ENCODE measurements at regions not wholly inside any gene's neighbourhood (a gene's known extent, or its start where the extent isn't known, plus 50 kb on each side); places are given as distances from the start of the nearest gene placed in this dataset.

DNA sequence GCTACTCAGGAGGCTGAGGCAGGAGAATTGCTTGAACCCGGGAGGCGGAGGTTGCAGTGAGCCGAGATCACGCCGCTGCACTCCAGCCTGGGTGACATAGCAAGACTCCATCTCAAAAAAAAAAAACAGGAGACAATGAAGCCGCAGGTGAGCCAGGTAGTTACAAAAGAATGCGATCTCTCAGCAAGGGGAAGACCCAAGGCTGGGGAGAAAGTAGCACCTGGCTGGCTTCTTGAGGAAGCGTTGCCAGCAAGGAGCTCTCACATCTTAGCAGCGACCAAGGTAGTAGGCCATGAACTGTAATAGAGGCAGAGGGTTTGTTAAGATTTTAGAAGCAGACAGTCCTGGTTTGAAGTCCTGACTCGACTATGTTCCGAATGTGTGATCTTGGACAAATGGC lies 175.0 kb downstream of the AIPL1 start:
- no peak for FAIRE-seq
- no peak overlapping the region for H3K9ac ChIP-seq (replicated peaks; ENCODE audit: extremely low read depth, insufficient read depth, low read length)
- intact Hi-C loops (cut with micrococcal nuclease) = no loop called here
- no peaks in the 10 kb centered on the region for H3K36me3 ChIP-seq (ENCODE audit: control insufficient read depth in 2 of 2, extremely low read depth in 1 of 2, insufficient read depth in 2 of 2, low read length in 2 of 2)
- H3K9me3 ChIP-seq (replicated peaks; ENCODE audit: control insufficient read depth, insufficient read depth, low read length) = no peaks in the 10 kb centered on the region
- POLR2A ChIA-PET = no interaction called here
- BruUV-seq (replicated peaks) = no TSS peak
- H3K4me2 ChIP-seq (ENCODE audit: insufficient read depth, low read length) = no peak overlapping the region
- H4K20me1 ChIP-seq (replicated peaks; ENCODE audit: control insufficient read depth, extremely low read depth, insufficient read depth, low read length) = no peaks in the 10 kb centered on the region
- no peaks in the 10 kb centered on the region for H3K79me2 ChIP-seq (ENCODE audit: control insufficient read depth, insufficient read depth, low read length)
- no peak overlapping the region for H3K27ac ChIP-seq (ENCODE audit: insufficient read depth, low read depth, low read length)
- no peak for DNase-seq (ENCODE audit: low read depth, low spot score)
- no peak overlapping the region for H2AFZ ChIP-seq (ENCODE audit: low read depth, low read length)
- peaks cover 0 to 3% of the 10 kb centered on the region in 2 experiments for H3K27me3 ChIP-seq (ENCODE audit: control insufficient read depth in 2 of 2, insufficient read depth in 2 of 2, low read length in 2 of 2)
- H3K9me1 ChIP-seq (replicated peaks; ENCODE audit: control insufficient read depth, extremely low read depth, insufficient read depth, low read length) = no peaks in the 10 kb centered on the region
- H3K4me3 ChIP-seq (replicated peaks in 1 of 3; ENCODE audit: insufficient read depth in 1 of 3, low read depth in 1 of 3, low read length in 3 of 3) = no peak overlapping the region
- dilution Hi-C loops (cut with MboI; ENCODE audit: extremely low pct_ligation_motif_present, low sequenced_read_pairs) = no loop called here
- TF ChIP-seq EZH2 (IDR thresholded peaks at IDR 0.05; ENCODE audit: borderline replicate concordance, low read depth, low read length, severe bottlenecking) (no peak), POLR2AphosphoS5 (IDR thresholded peaks at IDR 0.05; ENCODE audit: insufficient read depth, low read depth, low read length) (no peak), FOS (IDR thresholded peaks at IDR 0.05; ENCODE audit: borderline replicate concordance, insufficient read depth, low read length) (no peak)
- CTCF ChIA-PET = no interaction called here
- H3K4me1 ChIP-seq (ENCODE audit: control insufficient read depth, extremely low read depth, insufficient read depth, low read length) = peaks cover 19% of the 10 kb centered on the region

DNA sequence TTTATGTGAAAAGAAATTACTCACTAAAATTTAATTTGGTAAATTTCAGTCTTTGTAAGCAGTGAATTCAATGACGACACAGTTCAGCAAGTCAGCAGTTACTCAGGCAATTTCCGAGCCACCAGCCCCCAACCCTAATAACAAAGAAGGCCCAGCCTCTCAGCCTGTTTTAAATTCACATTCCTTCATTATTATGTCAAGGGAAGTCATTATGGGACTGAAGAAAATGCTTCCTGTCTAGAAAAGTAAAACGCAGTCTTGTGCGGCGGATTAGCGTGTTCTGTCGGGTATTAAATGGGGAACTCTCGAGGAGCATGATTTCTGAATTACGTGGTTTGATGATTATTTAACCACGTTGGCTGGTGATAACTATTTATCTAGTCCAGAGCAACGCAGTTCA lies 177.6 kb downstream of the AIPL1 start:
- Histone ChIP-seq H3K27ac (ENCODE audit: insufficient read depth, low read depth, low read length) (peak overlapping the region; percentile 100), H3K9me1 (replicated peaks; ENCODE audit: control insufficient read depth, extremely low read depth, insufficient read depth, low read length) (no peaks in the 10 kb centered on the region), H3K36me3 (ENCODE audit: control insufficient read depth in 2 of 2, extremely low read depth in 1 of 2, insufficient read depth in 2 of 2, low read length in 2 of 2) (no peaks in the 10 kb centered on the region), H3K4me3 (replicated peaks in 1 of 3; ENCODE audit: insufficient read depth in 1 of 3, low read depth in 1 of 3, low read length in 3 of 3) (no peak overlapping the region), H3K9ac (replicated peaks; ENCODE audit: extremely low read depth, insufficient read depth, low read length) (peak overlapping the region; percentile 92), H3K27me3 (ENCODE audit: control insufficient read depth in 2 of 2, insufficient read depth in 2 of 2, low read length in 2 of 2) (no peaks in the 10 kb centered on the region), H4K20me1 (replicated peaks; ENCODE audit: control insufficient read depth, extremely low read depth, insufficient read depth, low read length) (no peaks in the 10 kb centered on the region), H3K9me3 (replicated peaks; ENCODE audit: control insufficient read depth, insufficient read depth, low read length) (no peaks in the 10 kb centered on the region), H3K4me2 (ENCODE audit: insufficient read depth, low read length) (peak overlapping the region; percentile 52), H2AFZ (ENCODE audit: low read depth, low read length) (peak overlapping the region; percentile 95), H3K4me1 (ENCODE audit: control insufficient read depth, extremely low read depth, insufficient read depth, low read length) (peaks cover 33% of the 10 kb centered on the region), H3K79me2 (ENCODE audit: control insufficient read depth, insufficient read depth, low read length) (no peaks in the 10 kb centered on the region)
- TF ChIP-seq JUN (IDR thresholded peaks at IDR 0.05; ENCODE audit: borderline replicate concordance, insufficient read depth, insufficient read length, low read depth) (peak; percentile 70), FOS (IDR thresholded peaks at IDR 0.05; ENCODE audit: borderline replicate concordance, insufficient read depth, low read length) (peak; percentile 76), GATA2 (IDR thresholded peaks at IDR 0.05; ENCODE audit: insufficient read depth, insufficient read length, low read depth, low read length) (peak; percentile 63), EZH2 (IDR thresholded peaks at IDR 0.05; ENCODE audit: borderline replicate concordance, low read depth, low read length, severe bottlenecking) (no peak)
- dilution Hi-C loops (cut with MboI; ENCODE audit: extremely low pct_ligation_motif_present, low sequenced_read_pairs) = no loop called here
- intact Hi-C loops (cut with micrococcal nuclease) = loop anchor here (1.0 to 2.0 kb wide), 7 partner anchors 66 to 673 kb away; partner anchors contain the start of genes NLRP1 and WSCD1
- FAIRE-seq = peak; percentile 92
- POLR2A ChIA-PET = no interaction called here
- CTCF ChIA-PET = no interaction called here
- no TSS peak for BruUV-seq (replicated peaks)
- DNase-seq (ENCODE audit: low read depth, low spot score) = peak; percentile 88
